ENCODE measurements at regions not wholly inside any gene's neighbourhood (a gene's known extent, or its start where the extent isn't known, plus 50 kb on each side); places are given as distances from the start of the nearest gene placed in this dataset.

DNA sequence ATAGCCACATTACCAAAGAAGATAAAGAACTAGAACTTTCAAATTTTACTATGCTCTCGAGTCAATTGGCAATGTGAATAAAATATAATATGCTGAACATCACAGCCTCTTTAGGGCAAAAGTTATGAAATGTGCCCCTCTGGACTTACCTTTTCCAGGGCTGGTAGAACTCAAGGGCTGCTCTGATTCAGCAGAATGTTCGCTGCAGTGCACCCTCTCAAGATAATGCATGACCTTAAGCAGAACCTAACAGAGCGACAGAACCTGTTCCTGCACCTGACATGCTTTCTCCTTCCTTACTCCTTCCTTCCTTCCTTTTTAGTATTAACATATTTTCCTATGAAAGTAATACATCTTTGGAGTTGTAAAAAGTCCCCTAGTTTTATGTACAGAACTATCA, 65.4 kb upstream of the STXBP5 start:
- WGBS (ENCODE audit: insufficient coverage, insufficient replicate concordance, low lambda C conversion rate, missing lambda C conversion rate), result 46% methylated on average over 3 of the region's 3 CpGs
- BruUV-seq (replicated peaks), result no TSS peak
- Histone ChIP-seq H3K27ac (ENCODE audit: control insufficient read depth, insufficient read depth) (no peak overlapping the region), H3K9me3 (replicated peaks; ENCODE audit: control insufficient read depth, insufficient read depth, low read length) (no peaks in the 10 kb centered on the region), H3K4me3 (no peak overlapping the region), H2AFZ (ENCODE audit: control insufficient read depth, low read depth, low read length) (no peak overlapping the region), H3K79me2 (ENCODE audit: control insufficient read depth, insufficient read depth, low read length) (no peaks in the 10 kb centered on the region), H3K27me3 (replicated peaks in 1 of 2; ENCODE audit: control insufficient read depth in 2 of 2, insufficient read depth in 2 of 2, low read length in 1 of 2) (no peaks in the 10 kb centered on the region), H3K9ac (ENCODE audit: control insufficient read depth, insufficient read depth, low read length) (no peak overlapping the region), H3K4me1 (ENCODE audit: control insufficient read depth, insufficient read depth, low read length) (no peaks in the 10 kb centered on the region), H3K36me3 (ENCODE audit: control insufficient read depth in 2 of 2, insufficient read depth in 2 of 2, low read length in 1 of 2) (no peaks in the 10 kb centered on the region), H3K4me2 (ENCODE audit: control insufficient read depth, insufficient read depth) (no peak overlapping the region), H4K20me1 (ENCODE audit: control insufficient read depth, insufficient read depth) (no peaks in the 10 kb centered on the region)
- TF ChIP-seq MLLT1 (IDR thresholded peaks at IDR 0.05) (no peak), IRF4 (IDR thresholded peaks at IDR 0.05; ENCODE audit: low read depth, low read length) (no peak), NFIC (IDR thresholded peaks at IDR 0.05; ENCODE audit: low read depth, low read length) (no peak), STAT3 (IDR thresholded peaks at IDR 0.05; ENCODE audit: low read depth, low read length) (no peak), FOXM1 (IDR thresholded peaks at IDR 0.05; ENCODE audit: low read depth, low read length) (no peak), ZNF274 (IDR thresholded peaks at IDR 0.05; ENCODE audit: insufficient read depth, insufficient read length) (no peak)
- ChIA-PET RAD21 (ENCODE audit: unreplicated experiment) (no interaction called here), CTCF (no interaction called here), SMC1A (ENCODE audit: uncharacterized antibody, unreplicated experiment) (no interaction called here), POLR2A (no interaction called here)
- in situ Hi-C loops (cut with MboI), result no loop called here
- intact Hi-C loops (cut with micrococcal nuclease; ENCODE audit: unreplicated experiment), result no loop called here
- ATAC-seq, result no peak
- no peak for DNase-seq (ENCODE audit: low read depth, low spot score)
- FAIRE-seq, result no peak

DNA sequence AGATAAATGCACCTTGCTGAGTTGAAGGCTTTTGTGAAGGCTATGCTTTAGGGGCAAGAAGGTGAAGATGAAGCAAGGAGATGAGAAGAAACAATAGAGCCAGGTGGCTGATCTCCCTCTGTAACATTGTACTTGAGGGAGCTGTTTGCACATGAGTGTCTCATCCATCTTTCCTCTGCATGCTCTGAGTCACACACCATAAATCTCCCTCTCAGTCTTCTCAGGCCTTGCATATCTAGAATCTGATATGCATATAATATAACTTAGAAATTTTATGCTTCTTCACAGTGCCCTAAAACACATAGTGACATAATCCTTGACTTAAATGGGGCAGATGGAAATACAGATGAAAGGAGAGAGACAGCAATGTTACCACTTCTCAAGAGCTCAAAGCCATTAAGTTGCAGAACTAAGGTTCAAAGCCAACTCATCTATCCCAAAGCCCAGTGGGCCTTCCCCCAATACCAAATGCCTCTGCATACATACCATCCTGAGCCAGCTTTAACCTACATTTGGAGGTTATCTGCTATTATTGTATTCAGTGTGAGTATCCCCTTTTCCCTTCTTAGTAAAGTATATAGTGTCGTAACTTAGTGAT, 62.4 kb upstream of the STXBP5 start:
- in situ Hi-C loops (cut with MboI) (no loop called here), intact Hi-C loops (cut with micrococcal nuclease; ENCODE audit: unreplicated experiment) (no loop called here)
- Histone ChIP-seq H3K4me1 (ENCODE audit: control insufficient read depth, insufficient read depth, low read length) (no peaks in the 10 kb centered on the region), H3K79me2 (ENCODE audit: control insufficient read depth, insufficient read depth, low read length) (no peaks in the 10 kb centered on the region), H3K4me2 (ENCODE audit: control insufficient read depth, insufficient read depth) (no peak overlapping the region), H4K20me1 (ENCODE audit: control insufficient read depth, insufficient read depth) (no peaks in the 10 kb centered on the region), H3K9me3 (replicated peaks; ENCODE audit: control insufficient read depth, insufficient read depth, low read length) (no peaks in the 10 kb centered on the region), H3K27me3 (replicated peaks in 1 of 2; ENCODE audit: control insufficient read depth in 2 of 2, insufficient read depth in 2 of 2, low read length in 1 of 2) (no peaks in the 10 kb centered on the region), H3K4me3 (no peak overlapping the region), H3K36me3 (ENCODE audit: control insufficient read depth in 2 of 2, insufficient read depth in 2 of 2, low read length in 1 of 2) (no peaks in the 10 kb centered on the region), H3K9ac (ENCODE audit: control insufficient read depth, insufficient read depth, low read length) (no peak overlapping the region), H3K27ac (ENCODE audit: control insufficient read depth, insufficient read depth) (no peak overlapping the region), H2AFZ (ENCODE audit: control insufficient read depth, low read depth, low read length) (no peak overlapping the region)
- BruUV-seq (replicated peaks), result no TSS peak
- ATAC-seq (no peak), FAIRE-seq (no peak), DNase-seq (ENCODE audit: low read depth, low spot score) (no peak)
- 100% methylated on average over 1 of the region's 1 CpG for WGBS (ENCODE audit: insufficient coverage, insufficient replicate concordance, low lambda C conversion rate, missing lambda C conversion rate)
- ChIA-PET RAD21 (ENCODE audit: unreplicated experiment) (no interaction called here), CTCF (no interaction called here), SMC1A (ENCODE audit: uncharacterized antibody, unreplicated experiment) (interaction anchor here (0.7 kb wide), 1 partner anchor 223 kb away, joined by 3 read pairs; no protein-coding TSS in a partner anchor), POLR2A (no interaction called here)
- TF ChIP-seq TCF3 (IDR thresholded peaks at IDR 0.05; ENCODE audit: borderline replicate concordance, insufficient read depth, low read depth, low read length) (no peak), CHD2 (IDR thresholded peaks at IDR 0.05; ENCODE audit: borderline replicate concordance, low read depth, low read length) (no peak), PAX5 (IDR thresholded peaks at IDR 0.05; ENCODE audit: borderline replicate concordance, low read depth, low read length) (no peak)
- TF ChIP-seq, protein P1, sequence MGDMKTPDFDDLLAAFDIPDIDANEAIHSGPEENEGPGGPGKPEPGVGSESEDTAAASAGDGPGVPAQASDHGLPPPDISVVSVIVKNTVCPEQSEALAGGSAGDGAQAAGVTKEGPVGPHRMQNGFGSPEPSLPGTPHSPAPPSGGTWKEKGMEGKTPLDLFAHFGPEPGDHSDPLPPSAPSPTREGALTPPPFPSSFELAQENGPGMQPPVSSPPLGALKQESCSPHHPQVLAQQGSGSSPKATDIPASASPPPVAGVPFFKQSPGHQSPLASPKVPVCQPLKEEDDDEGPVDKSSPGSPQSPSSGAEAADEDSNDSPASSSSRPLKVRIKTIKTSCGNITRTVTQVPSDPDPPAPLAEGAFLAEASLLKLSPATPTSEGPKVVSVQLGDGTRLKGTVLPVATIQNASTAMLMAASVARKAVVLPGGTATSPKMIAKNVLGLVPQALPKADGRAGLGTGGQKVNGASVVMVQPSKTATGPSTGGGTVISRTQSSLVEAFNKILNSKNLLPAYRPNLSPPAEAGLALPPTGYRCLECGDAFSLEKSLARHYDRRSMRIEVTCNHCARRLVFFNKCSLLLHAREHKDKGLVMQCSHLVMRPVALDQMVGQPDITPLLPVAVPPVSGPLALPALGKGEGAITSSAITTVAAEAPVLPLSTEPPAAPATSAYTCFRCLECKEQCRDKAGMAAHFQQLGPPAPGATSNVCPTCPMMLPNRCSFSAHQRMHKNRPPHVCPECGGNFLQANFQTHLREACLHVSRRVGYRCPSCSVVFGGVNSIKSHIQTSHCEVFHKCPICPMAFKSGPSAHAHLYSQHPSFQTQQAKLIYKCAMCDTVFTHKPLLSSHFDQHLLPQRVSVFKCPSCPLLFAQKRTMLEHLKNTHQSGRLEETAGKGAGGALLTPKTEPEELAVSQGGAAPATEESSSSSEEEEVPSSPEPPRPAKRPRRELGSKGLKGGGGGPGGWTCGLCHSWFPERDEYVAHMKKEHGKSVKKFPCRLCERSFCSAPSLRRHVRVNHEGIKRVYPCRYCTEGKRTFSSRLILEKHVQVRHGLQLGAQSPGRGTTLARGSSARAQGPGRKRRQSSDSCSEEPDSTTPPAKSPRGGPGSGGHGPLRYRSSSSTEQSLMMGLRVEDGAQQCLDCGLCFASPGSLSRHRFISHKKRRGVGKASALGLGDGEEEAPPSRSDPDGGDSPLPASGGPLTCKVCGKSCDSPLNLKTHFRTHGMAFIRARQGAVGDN (IDR thresholded peaks at IDR 0.05), result no peak
- TF ChIP-seq, protein P2, sequence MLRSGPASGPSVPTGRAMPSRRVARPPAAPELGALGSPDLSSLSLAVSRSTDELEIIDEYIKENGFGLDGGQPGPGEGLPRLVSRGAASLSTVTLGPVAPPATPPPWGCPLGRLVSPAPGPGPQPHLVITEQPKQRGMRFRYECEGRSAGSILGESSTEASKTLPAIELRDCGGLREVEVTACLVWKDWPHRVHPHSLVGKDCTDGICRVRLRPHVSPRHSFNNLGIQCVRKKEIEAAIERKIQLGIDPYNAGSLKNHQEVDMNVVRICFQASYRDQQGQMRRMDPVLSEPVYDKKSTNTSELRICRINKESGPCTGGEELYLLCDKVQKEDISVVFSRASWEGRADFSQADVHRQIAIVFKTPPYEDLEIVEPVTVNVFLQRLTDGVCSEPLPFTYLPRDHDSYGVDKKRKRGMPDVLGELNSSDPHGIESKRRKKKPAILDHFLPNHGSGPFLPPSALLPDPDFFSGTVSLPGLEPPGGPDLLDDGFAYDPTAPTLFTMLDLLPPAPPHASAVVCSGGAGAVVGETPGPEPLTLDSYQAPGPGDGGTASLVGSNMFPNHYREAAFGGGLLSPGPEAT (IDR thresholded peaks at IDR 0.05; ENCODE audit: low read depth), result no peak

Data from GM12878 (cell line).